ENCODE measurements at regions not wholly inside any gene's neighbourhood (a gene's known extent, or its start where the extent isn't known, plus 50 kb on each side); places are given as distances from the start of the nearest gene placed in this dataset.

GRCh38 chr18:10201659-10202058, 252.8 kb upstream of the APCDD1 start:
- TF ChIP-seq CTCF (IDR thresholded peaks at IDR 0.05) (no peak), POLR2A (IDR thresholded peaks at IDR 0.05) (no peak)
